ENCODE measurements at regions not wholly inside any gene's neighbourhood (a gene's known extent, or its start where the extent isn't known, plus 50 kb on each side); places are given as distances from the start of the nearest gene placed in this dataset.

GRCh38 chr15:62568004-62568403 lies 402.9 kb upstream of the C2CD4B start:
- H4K20me1 ChIP-seq = no peaks in the 10 kb centered on the region
- H3K4me1 ChIP-seq = peaks cover under 1% of the 10 kb centered on the region; the same call in 1 of the 2 replicates
- no peak overlapping the region for H3K9ac ChIP-seq
- no peak overlapping the region for H3K4me3 ChIP-seq
- H3K27me3 ChIP-seq = no peaks in the 10 kb centered on the region
- H3K27ac ChIP-seq = no peak overlapping the region
- H3K36me3 ChIP-seq = no peaks in the 10 kb centered on the region
- H3K9me3 ChIP-seq = no peaks in the 10 kb centered on the region
- H3K4me2 ChIP-seq = no peak overlapping the region
- TF ChIP-seq Cebpa-rat (IDR thresholded peaks at IDR 0.05) = no peak

- Histone ChIP-seq H3K36me3 (no peaks in the 10 kb centered on the region), H3K27ac (no peak overlapping the region), H3K4me3 (no peak overlapping the region), H3K4me1 (peaks cover 7% of the 10 kb centered on the region), H3K9me3 (no peaks in the 10 kb centered on the region), H3K9ac (no peak overlapping the region), H4K20me1 (no peaks in the 10 kb centered on the region), H3K27me3 (no peaks in the 10 kb centered on the region), H3K4me2 (no peak overlapping the region)
- TF ChIP-seq Cebpa-rat (IDR thresholded peaks at IDR 0.05) = no peak
These were observed 403.6 kb upstream of the C2CD4B start for GRCh38 chr15:62568702-62569101.

DNA sequence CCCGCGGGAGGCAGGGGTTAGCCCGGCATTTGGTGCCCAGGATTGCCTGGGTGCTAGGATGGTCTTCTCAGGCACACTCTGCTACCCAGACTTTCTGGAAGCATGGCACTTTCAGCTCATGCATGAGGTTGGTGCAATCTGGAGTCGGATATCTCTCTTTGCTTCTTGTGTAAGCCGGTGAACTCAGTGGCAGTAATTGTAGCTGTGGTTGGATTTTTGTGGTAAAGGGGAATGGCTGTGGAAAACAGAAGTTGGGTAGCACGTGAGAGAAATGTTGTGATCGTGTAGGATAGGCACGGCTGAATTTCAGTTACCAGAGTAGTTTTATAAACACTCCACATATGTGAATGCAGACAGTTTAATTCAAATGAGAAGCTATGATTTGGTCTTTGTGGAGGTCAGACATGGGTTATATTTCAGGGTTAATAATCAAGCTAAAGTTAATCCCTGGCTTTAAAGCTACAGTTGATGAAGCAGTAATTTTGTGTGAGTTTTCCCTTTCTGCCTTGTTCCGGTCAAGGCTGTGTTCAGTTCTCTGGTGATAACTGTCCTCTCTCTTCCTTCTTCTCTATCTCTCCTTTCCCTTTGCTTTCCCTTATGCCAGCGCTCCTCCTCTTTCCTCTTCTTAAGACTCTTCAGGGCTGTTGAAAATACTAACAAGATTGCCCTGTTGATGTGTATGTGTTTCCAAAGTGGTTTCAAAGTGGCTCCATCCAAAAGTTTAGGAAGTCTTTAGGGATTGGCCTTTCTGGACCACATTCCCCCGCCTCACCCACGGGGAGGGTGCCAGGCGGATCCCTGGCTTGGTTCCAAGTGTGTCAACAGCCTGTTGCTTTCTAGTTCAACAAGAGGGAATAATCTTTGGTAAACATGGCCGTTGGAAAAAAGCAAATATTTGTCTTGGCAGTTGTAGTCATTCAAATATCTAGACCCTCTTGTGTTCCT lies 404.6 kb upstream of the C2CD4B start:
- Histone ChIP-seq H3K4me1 (peaks cover 15% of the 10 kb centered on the region), H3K27ac (no peak overlapping the region), H3K9ac (no peak overlapping the region), H3K27me3 (no peaks in the 10 kb centered on the region), H4K20me1 (no peaks in the 10 kb centered on the region), H3K36me3 (no peaks in the 10 kb centered on the region), H3K4me3 (no peak overlapping the region), H3K4me2 (no peak overlapping the region), H3K9me3 (no peaks in the 10 kb centered on the region)
- TF ChIP-seq Cebpa-rat (IDR thresholded peaks at IDR 0.05) = no peak

DNA sequence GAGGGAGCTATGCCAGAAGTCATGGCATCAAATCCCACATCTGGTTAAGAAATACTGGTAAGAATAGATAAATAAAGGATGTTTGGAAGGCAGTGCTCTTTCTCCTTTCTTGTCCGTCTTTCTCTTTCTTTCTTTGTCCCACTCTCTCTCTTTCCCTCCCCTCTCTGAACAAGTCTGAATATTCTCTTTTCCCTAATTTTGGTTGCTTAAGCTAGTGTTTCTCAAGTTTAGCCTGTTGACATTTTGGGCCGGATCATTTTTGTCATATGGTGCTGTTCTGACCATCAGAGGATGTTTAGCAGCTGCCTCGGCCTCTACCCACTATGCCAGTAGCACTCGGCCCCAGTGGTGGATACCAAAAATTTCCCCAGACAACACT lies 405.3 kb upstream of the C2CD4B start:
- H3K27ac ChIP-seq = no peak overlapping the region
- H3K4me3 ChIP-seq = no peak overlapping the region
- no peaks in the 10 kb centered on the region for H3K9me3 ChIP-seq
- H3K4me2 ChIP-seq = no peak overlapping the region
- TF ChIP-seq Cebpa-rat (IDR thresholded peaks at IDR 0.05) = no peak
- H3K27me3 ChIP-seq = no peaks in the 10 kb centered on the region
- peaks cover 15% of the 10 kb centered on the region for H3K4me1 ChIP-seq
- H3K9ac ChIP-seq = no peak overlapping the region
- H4K20me1 ChIP-seq = no peaks in the 10 kb centered on the region
- no peaks in the 10 kb centered on the region for H3K36me3 ChIP-seq

GRCh38 chr15:62571072-62571471 lies 406.0 kb upstream of the C2CD4B start:
- peaks cover 15% of the 10 kb centered on the region for H3K4me1 ChIP-seq
- H4K20me1 ChIP-seq = no peaks in the 10 kb centered on the region
- H3K4me2 ChIP-seq = no peak overlapping the region
- no peak overlapping the region for H3K27ac ChIP-seq
- H3K9ac ChIP-seq = no peak overlapping the region
- H3K4me3 ChIP-seq = no peak overlapping the region
- H3K9me3 ChIP-seq = no peaks in the 10 kb centered on the region
- no peak for TF ChIP-seq Cebpa-rat (IDR thresholded peaks at IDR 0.05)
- H3K36me3 ChIP-seq = no peaks in the 10 kb centered on the region
- no peaks in the 10 kb centered on the region for H3K27me3 ChIP-seq

GRCh38 chr15:62572797-62573196 lies 407.7 kb upstream of the C2CD4B start:
- no peaks in the 10 kb centered on the region for H3K9me3 ChIP-seq
- H4K20me1 ChIP-seq = no peaks in the 10 kb centered on the region
- TF ChIP-seq Cebpa-rat (IDR thresholded peaks at IDR 0.05) = no peak
- H3K27ac ChIP-seq = no peak overlapping the region
- no peak overlapping the region for H3K4me3 ChIP-seq
- H3K4me1 ChIP-seq = peaks cover 15% of the 10 kb centered on the region
- H3K4me2 ChIP-seq = no peak overlapping the region
- no peaks in the 10 kb centered on the region for H3K36me3 ChIP-seq
- H3K9ac ChIP-seq = no peak overlapping the region
- H3K27me3 ChIP-seq = no peaks in the 10 kb centered on the region

DNA sequence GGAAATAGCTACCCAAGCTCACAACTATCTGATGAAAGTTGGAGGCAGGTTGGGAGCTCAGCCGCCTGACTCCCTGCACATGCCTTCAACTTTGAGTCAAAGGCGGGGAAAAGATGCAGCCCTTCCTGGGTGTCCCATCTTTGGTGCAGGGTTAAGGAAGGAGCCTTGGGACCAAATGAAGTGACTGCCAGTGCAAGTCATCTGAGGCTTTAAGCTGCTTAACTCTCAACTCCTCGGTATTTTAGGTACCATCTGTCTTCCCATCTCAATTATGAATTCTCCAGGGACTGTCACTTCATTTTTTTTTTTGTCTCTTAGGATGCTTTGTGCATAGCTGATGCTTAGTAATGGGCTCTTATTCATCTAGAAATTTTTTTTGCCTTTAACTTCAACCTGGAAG lies 408.8 kb upstream of the C2CD4B start:
- no peak for TF ChIP-seq Cebpa-rat (IDR thresholded peaks at IDR 0.05)
- no peaks in the 10 kb centered on the region for H4K20me1 ChIP-seq
- no peak overlapping the region for H3K4me3 ChIP-seq
- no peaks in the 10 kb centered on the region for H3K36me3 ChIP-seq
- H3K27me3 ChIP-seq = no peaks in the 10 kb centered on the region
- no peak overlapping the region for H3K9ac ChIP-seq
- no peaks in the 10 kb centered on the region for H3K9me3 ChIP-seq
- no peak overlapping the region for H3K27ac ChIP-seq
- peak overlapping the region; percentile 19; the same call in 1 of the 2 replicates for H3K4me2 ChIP-seq
- peaks cover 15% of the 10 kb centered on the region for H3K4me1 ChIP-seq

- no peak overlapping the region for H3K4me2 ChIP-seq
- no peak overlapping the region for H3K9ac ChIP-seq
- H3K36me3 ChIP-seq = no peaks in the 10 kb centered on the region
- no peaks in the 10 kb centered on the region for H4K20me1 ChIP-seq
- H3K4me1 ChIP-seq = peaks cover 10% of the 10 kb centered on the region
- no peaks in the 10 kb centered on the region for H3K27me3 ChIP-seq
- TF ChIP-seq Cebpa-rat (IDR thresholded peaks at IDR 0.05) = no peak
- H3K4me3 ChIP-seq = no peak overlapping the region
- H3K27ac ChIP-seq = no peak overlapping the region
- no peaks in the 10 kb centered on the region for H3K9me3 ChIP-seq
These were observed 413.5 kb upstream of the C2CD4B start for GRCh38 chr15:62578546-62578945.

- H4K20me1 ChIP-seq = no peaks in the 10 kb centered on the region
- peaks cover 6% of the 10 kb centered on the region for H3K4me1 ChIP-seq
- no peak for TF ChIP-seq Cebpa-rat (IDR thresholded peaks at IDR 0.05)
- no peaks in the 10 kb centered on the region for H3K27me3 ChIP-seq
- H3K4me3 ChIP-seq = no peak overlapping the region
- H3K36me3 ChIP-seq = no peaks in the 10 kb centered on the region
- no peaks in the 10 kb centered on the region for H3K9me3 ChIP-seq
- H3K9ac ChIP-seq = no peak overlapping the region
- H3K4me2 ChIP-seq = no peak overlapping the region
- H3K27ac ChIP-seq = no peak overlapping the region
These were observed 413.9 kb upstream of the C2CD4B start for GRCh38 chr15:62578960-62579359.

DNA sequence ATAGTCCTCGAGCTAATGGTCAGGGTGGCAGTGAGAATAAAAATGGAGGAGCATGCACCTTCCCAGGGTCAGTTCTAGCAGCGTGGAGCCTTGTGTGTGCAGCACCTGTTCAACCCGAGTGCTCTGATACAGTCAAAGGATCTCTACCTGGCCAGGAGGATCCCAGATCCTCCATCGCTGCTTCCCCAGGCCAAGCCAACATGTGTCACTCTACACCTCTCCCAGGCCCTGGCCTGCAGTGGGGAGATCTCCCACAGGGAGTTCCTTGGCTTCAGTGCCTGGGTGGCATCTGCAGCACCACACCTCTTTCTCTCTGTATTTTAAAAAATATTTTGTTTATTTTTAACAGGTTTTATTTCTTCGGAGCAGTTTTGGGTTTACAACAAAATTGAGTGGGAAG lies 414.8 kb upstream of the C2CD4B start:
- H3K9ac ChIP-seq = no peak overlapping the region
- no peak overlapping the region for H3K27ac ChIP-seq
- H4K20me1 ChIP-seq = no peaks in the 10 kb centered on the region
- no peak for TF ChIP-seq Cebpa-rat (IDR thresholded peaks at IDR 0.05)
- no peaks in the 10 kb centered on the region for H3K36me3 ChIP-seq
- H3K4me3 ChIP-seq = no peak overlapping the region
- H3K9me3 ChIP-seq = no peaks in the 10 kb centered on the region
- H3K4me1 ChIP-seq = no peaks in the 10 kb centered on the region
- H3K4me2 ChIP-seq = no peak overlapping the region
- no peaks in the 10 kb centered on the region for H3K27me3 ChIP-seq

All from BLaER1 (cell line).